ENCODE measurements at regions not wholly inside any gene's neighbourhood (a gene's known extent, or its start where the extent isn't known, plus 50 kb on each side); places are given as distances from the start of the nearest gene placed in this dataset.

GRCh38 chr22:27139935-27140511 is 482.6 kb downstream of the MIAT start (continued):
- TF ChIP-seq CHD7 (IDR thresholded peaks at IDR 0.05; ENCODE audit: insufficient replicate concordance, low read length) (no peak), CEBPB (IDR thresholded peaks at IDR 0.05; ENCODE audit: low read depth, low read length) (no peak), RXRA (IDR thresholded peaks at IDR 0.05; ENCODE audit: insufficient read depth, low read depth, low read length) (no peak), POLR2A (IDR thresholded peaks at IDR 0.05; ENCODE audit: control extremely low read depth in 1 of 2, low read depth in 2 of 2, low read length in 2 of 2) (no peak), ASH2L (IDR thresholded peaks at IDR 0.05; ENCODE audit: low read length) (no peak), TAF7 (optimal IDR thresholded peaks at IDR 0.05; ENCODE audit: borderline replicate concordance, low read depth, low read length) (no peak), PHF8 (conservative IDR thresholded peaks at IDR 0.05; ENCODE audit: low read depth, low read length) (no peak), RFX5 (IDR thresholded peaks at IDR 0.05; ENCODE audit: borderline replicate concordance, low read depth, low read length) (no peak), TEAD4 (IDR thresholded peaks at IDR 0.05; ENCODE audit: low read depth, low read length) (no peak), RNF2 (IDR thresholded peaks at IDR 0.05; ENCODE audit: borderline replicate concordance, low read depth, low read length, missing control alignments, poor library complexity, severe bottlenecking) (no peak)

Data from H1 (cell line).